Body of pancreas (tissue), 4 donors: ENCODE measurements at regions not wholly inside any gene's neighbourhood (a gene's known extent, or its start where the extent isn't known, plus 50 kb on each side); places are given as distances from the start of the nearest gene placed in this dataset.

Experiments used
- POLR2A ChIP-seq, 3 donors: fragments of 450-650 bp; IDR thresholded peaks; one replicate each; pipeline ENCODE4 v1.6.1; 2016; ENCODE audit warnings: antibody characterized with exemption in 3 of 3, mild to moderate bottlenecking in 2 of 3
- TF ChIP-seq, protein P1 (sequence below), 7 experiments: fragments of 450-650 bp in 4 of 7; fragments of 200-600 bp in 3 of 7; sonication (generic) in 3 of 7; IDR thresholded peaks; one replicate each; pipeline ENCODE4 v1.5.1; 2016 to 2019; ENCODE audit warnings: antibody characterized with exemption in 7 of 7

GRCh38 chr14:97297100-97297499 lies 499.9 kb downstream of the VRK1 start:
- TF ChIP-seq, protein P1, sequence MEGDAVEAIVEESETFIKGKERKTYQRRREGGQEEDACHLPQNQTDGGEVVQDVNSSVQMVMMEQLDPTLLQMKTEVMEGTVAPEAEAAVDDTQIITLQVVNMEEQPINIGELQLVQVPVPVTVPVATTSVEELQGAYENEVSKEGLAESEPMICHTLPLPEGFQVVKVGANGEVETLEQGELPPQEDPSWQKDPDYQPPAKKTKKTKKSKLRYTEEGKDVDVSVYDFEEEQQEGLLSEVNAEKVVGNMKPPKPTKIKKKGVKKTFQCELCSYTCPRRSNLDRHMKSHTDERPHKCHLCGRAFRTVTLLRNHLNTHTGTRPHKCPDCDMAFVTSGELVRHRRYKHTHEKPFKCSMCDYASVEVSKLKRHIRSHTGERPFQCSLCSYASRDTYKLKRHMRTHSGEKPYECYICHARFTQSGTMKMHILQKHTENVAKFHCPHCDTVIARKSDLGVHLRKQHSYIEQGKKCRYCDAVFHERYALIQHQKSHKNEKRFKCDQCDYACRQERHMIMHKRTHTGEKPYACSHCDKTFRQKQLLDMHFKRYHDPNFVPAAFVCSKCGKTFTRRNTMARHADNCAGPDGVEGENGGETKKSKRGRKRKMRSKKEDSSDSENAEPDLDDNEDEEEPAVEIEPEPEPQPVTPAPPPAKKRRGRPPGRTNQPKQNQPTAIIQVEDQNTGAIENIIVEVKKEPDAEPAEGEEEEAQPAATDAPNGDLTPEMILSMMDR (IDR thresholded peaks at IDR 0.05) = no peak
- TF ChIP-seq POLR2A (IDR thresholded peaks at IDR 0.05) = no peak
